NCI-H460 (cell line): ENCODE measurements at regions not wholly inside any gene's neighbourhood (a gene's known extent, or its start where the extent isn't known, plus 50 kb on each side); places are given as distances from the start of the nearest gene placed in this dataset.

Experiments
- DNase-seq: peaks from one replicate; pipeline ENCODE4 v3.0.0-alpha.2; 2016; ENCODE audit warnings: low read depth; ENCODE audit errors: extremely low read depth

GRCh38 chr6:144855375-144855774 is 570.2 kb downstream of the UTRN start:
- DNase-seq: no peak

- DNase-seq: no peak
These were observed 570.8 kb downstream of the UTRN start for GRCh38 chr6:144855812-144856531.

- DNase-seq: no peak
These were observed 571.5 kb downstream of the UTRN start for GRCh38 chr6:144856622-144857021.

- DNase-seq: no peak
These were observed 572.0 kb downstream of the UTRN start for GRCh38 chr6:144857086-144857485.

- no peak for DNase-seq
These were observed 577.6 kb downstream of the UTRN start for GRCh38 chr6:144862769-144863168.

GRCh38 chr6:144867761-144868160 is 582.6 kb downstream of the UTRN start:
- no peak for DNase-seq

GRCh38 chr6:144870782-144871181 is 585.6 kb downstream of the UTRN start:
- no peak for DNase-seq

GRCh38 chr6:144873623-144874378 is 588.7 kb downstream of the UTRN start:
- no peak for DNase-seq

- DNase-seq: no peak
These were observed 591.6 kb downstream of the UTRN start for GRCh38 chr6:144876689-144877088.

GRCh38 chr6:144877118-144877517 is 592.0 kb downstream of the UTRN start:
- DNase-seq: no peak

GRCh38 chr6:144878577-144878976 is 593.4 kb downstream of the UTRN start:
- DNase-seq: no peak

GRCh38 chr6:144879436-144879835 is 594.3 kb downstream of the UTRN start:
- no peak for DNase-seq

- DNase-seq: no peak
These were observed 597.3 kb downstream of the UTRN start for GRCh38 chr6:144882425-144882824.

GRCh38 chr6:144883915-144884314 is 598.8 kb downstream of the UTRN start:
- DNase-seq: no peak

- DNase-seq: no peak
These were observed 600.7 kb downstream of the UTRN start for GRCh38 chr6:144885817-144886216.

GRCh38 chr6:144886682-144887081 is 601.5 kb downstream of the UTRN start:
- DNase-seq: no peak

- DNase-seq: no peak
These were observed 603.5 kb downstream of the UTRN start for GRCh38 chr6:144888621-144889020.

- no peak for DNase-seq
These were observed 608.6 kb downstream of the UTRN start for GRCh38 chr6:144893680-144894151.

- no peak for DNase-seq
These were observed 609.1 kb downstream of the UTRN start for GRCh38 chr6:144894240-144894639.

- DNase-seq: no peak
These were observed 610.5 kb downstream of the UTRN start for GRCh38 chr6:144895313-144896278.

GRCh38 chr6:144896289-144896688 is 611.2 kb downstream of the UTRN start:
- DNase-seq: no peak
